ENCODE measurements at regions not wholly inside any gene's neighbourhood (a gene's known extent, or its start where the extent isn't known, plus 50 kb on each side); places are given as distances from the start of the nearest gene placed in this dataset.

- TF ChIP-seq CREB1 (IDR thresholded peaks at IDR 0.05; ENCODE audit: low read depth): no peak
- no peak for TF ChIP-seq RAD21 (IDR thresholded peaks at IDR 0.05; ENCODE audit: low read depth)
- no peak for TF ChIP-seq CEBPB (IDR thresholded peaks at IDR 0.05)
- no peak for TF ChIP-seq YY1 (IDR thresholded peaks at IDR 0.05; ENCODE audit: low read depth)
- TF ChIP-seq MAX (IDR thresholded peaks at IDR 0.05): no peak
- TF ChIP-seq TCF12 (IDR thresholded peaks at IDR 0.05; ENCODE audit: low read depth): no peak
- TF ChIP-seq, protein P1, sequence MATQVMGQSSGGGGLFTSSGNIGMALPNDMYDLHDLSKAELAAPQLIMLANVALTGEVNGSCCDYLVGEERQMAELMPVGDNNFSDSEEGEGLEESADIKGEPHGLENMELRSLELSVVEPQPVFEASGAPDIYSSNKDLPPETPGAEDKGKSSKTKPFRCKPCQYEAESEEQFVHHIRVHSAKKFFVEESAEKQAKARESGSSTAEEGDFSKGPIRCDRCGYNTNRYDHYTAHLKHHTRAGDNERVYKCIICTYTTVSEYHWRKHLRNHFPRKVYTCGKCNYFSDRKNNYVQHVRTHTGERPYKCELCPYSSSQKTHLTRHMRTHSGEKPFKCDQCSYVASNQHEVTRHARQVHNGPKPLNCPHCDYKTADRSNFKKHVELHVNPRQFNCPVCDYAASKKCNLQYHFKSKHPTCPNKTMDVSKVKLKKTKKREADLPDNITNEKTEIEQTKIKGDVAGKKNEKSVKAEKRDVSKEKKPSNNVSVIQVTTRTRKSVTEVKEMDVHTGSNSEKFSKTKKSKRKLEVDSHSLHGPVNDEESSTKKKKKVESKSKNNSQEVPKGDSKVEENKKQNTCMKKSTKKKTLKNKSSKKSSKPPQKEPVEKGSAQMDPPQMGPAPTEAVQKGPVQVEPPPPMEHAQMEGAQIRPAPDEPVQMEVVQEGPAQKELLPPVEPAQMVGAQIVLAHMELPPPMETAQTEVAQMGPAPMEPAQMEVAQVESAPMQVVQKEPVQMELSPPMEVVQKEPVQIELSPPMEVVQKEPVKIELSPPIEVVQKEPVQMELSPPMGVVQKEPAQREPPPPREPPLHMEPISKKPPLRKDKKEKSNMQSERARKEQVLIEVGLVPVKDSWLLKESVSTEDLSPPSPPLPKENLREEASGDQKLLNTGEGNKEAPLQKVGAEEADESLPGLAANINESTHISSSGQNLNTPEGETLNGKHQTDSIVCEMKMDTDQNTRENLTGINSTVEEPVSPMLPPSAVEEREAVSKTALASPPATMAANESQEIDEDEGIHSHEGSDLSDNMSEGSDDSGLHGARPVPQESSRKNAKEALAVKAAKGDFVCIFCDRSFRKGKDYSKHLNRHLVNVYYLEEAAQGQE (IDR thresholded peaks at IDR 0.05; ENCODE audit: low read depth): no peak
Measured at GRCh38 chr14:52175982-52176502, 91.5 kb upstream of the PTGDR start.

GRCh38 chr14:52166822-52167221 is 98.0 kb upstream of the NID2 start:
- TF ChIP-seq, protein P2, sequence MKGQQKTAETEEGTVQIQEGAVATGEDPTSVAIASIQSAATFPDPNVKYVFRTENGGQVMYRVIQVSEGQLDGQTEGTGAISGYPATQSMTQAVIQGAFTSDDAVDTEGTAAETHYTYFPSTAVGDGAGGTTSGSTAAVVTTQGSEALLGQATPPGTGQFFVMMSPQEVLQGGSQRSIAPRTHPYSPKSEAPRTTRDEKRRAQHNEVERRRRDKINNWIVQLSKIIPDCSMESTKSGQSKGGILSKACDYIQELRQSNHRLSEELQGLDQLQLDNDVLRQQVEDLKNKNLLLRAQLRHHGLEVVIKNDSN (IDR thresholded peaks at IDR 0.05): no peak
- no peak for TF ChIP-seq CEBPB (IDR thresholded peaks at IDR 0.05)
- no peak for TF ChIP-seq EGR1 (IDR thresholded peaks at IDR 0.05)
- no peak for TF ChIP-seq ZBTB7A (IDR thresholded peaks at IDR 0.05; ENCODE audit: low read depth)
- TF ChIP-seq TCF12 (IDR thresholded peaks at IDR 0.05; ENCODE audit: low read depth): no peak

GRCh38 chr14:52155651-52156213 is 86.9 kb upstream of the NID2 start:
- TF ChIP-seq FOXM1 (IDR thresholded peaks at IDR 0.05; ENCODE audit: borderline replicate concordance, low read depth) (no peak), EP300 (IDR thresholded peaks at IDR 0.05; ENCODE audit: borderline replicate concordance) (no peak), EGR1 (IDR thresholded peaks at IDR 0.05) (no peak), ZBTB7A (IDR thresholded peaks at IDR 0.05; ENCODE audit: low read depth) (no peak), MAX (IDR thresholded peaks at IDR 0.05) (no peak), CREB1 (IDR thresholded peaks at IDR 0.05; ENCODE audit: low read depth) (no peak), CEBPB (IDR thresholded peaks at IDR 0.05) (no peak), TEAD4 (IDR thresholded peaks at IDR 0.05) (no peak), RAD21 (IDR thresholded peaks at IDR 0.05; ENCODE audit: low read depth) (no peak), YY1 (IDR thresholded peaks at IDR 0.05; ENCODE audit: low read depth) (no peak), TCF12 (IDR thresholded peaks at IDR 0.05; ENCODE audit: low read depth) (no peak), TAF1 (IDR thresholded peaks at IDR 0.05; ENCODE audit: low read depth) (no peak), NFIC (IDR thresholded peaks at IDR 0.05) (no peak)
- TF ChIP-seq, protein P2 (IDR thresholded peaks at IDR 0.05): no peak
- TF ChIP-seq, protein P1 (IDR thresholded peaks at IDR 0.05; ENCODE audit: low read depth): no peak

GRCh38 chr14:52154992-52155650 is 86.3 kb upstream of the NID2 start:
- TF ChIP-seq YY1 (IDR thresholded peaks at IDR 0.05; ENCODE audit: low read depth): no peak
- TF ChIP-seq, protein P1 (IDR thresholded peaks at IDR 0.05; ENCODE audit: low read depth): no peak

- TF ChIP-seq EGR1 (IDR thresholded peaks at IDR 0.05): no peak
- TF ChIP-seq TAF1 (IDR thresholded peaks at IDR 0.05; ENCODE audit: low read depth): no peak
- TF ChIP-seq, protein P2 (IDR thresholded peaks at IDR 0.05): no peak
Measured at GRCh38 chr14:52153939-52154338, 85.1 kb upstream of the NID2 start.

All from Ishikawa (cell line).